ENCODE measurements at regions not wholly inside any gene's neighbourhood (a gene's known extent, or its start where the extent isn't known, plus 50 kb on each side); places are given as distances from the start of the nearest gene placed in this dataset.

- no peaks in the 10 kb centered on the region for H3K9me3 ChIP-seq (replicated peaks; ENCODE audit: control insufficient read depth, insufficient read depth, low read depth, low read length)
- TF ChIP-seq ZNF75A (CRISPR knock-in tag; IDR thresholded peaks at IDR 0.05) (no peak), SOX6 (IDR thresholded peaks at IDR 0.05) (no peak), ZNF57 (CRISPR knock-in tag; IDR thresholded peaks at IDR 0.05) (no peak), ZNF316 (IDR thresholded peaks at IDR 0.05) (no peak), FOXK2 (conservative IDR thresholded peaks at IDR 0.05 in 1 of 2, IDR thresholded peaks at IDR 0.05 in 1 of 2; ENCODE audit: low read depth in 2 of 2) (no peak), ERF (CRISPR knock-in tag; IDR thresholded peaks at IDR 0.05) (no peak), EWSR1 (IDR thresholded peaks at IDR 0.05; ENCODE audit: borderline replicate concordance, low read depth, partially characterized antibody) (no peak)
- no peak overlapping the region for H3K4me2 ChIP-seq (ENCODE audit: insufficient read depth, low read length)
- no TSS peak for BruUV-seq (replicated peaks)
- H3K4me1 ChIP-seq (replicated peaks in 1 of 2; ENCODE audit: control insufficient read depth in 2 of 2, insufficient read depth in 2 of 2, low read length in 2 of 2): peaks cover 6 to 45% of the 10 kb centered on the region in 2 experiments; a peak in 4 of 5 replicates
- H3K9ac ChIP-seq (ENCODE audit: insufficient read depth in 1 of 2, low read depth in 2 of 2, low read length in 2 of 2): no peak overlapping the region
- DNase-seq (ENCODE audit: extremely low read depth in 1 of 4, low spot score in 3 of 4): no peak
- no peaks in the 10 kb centered on the region for H3K27me3 ChIP-seq (ENCODE audit: control insufficient read depth in 2 of 2, insufficient read depth in 2 of 2, low read length in 2 of 2)
- no peak for FAIRE-seq
- no peaks in the 10 kb centered on the region for H3K79me2 ChIP-seq (ENCODE audit: control insufficient read depth, insufficient read depth, low read length)
- no peaks in the 10 kb centered on the region for H4K20me1 ChIP-seq (replicated peaks; ENCODE audit: control insufficient read depth, insufficient read depth, low read length)
- no peak for ATAC-seq
- H3K27ac ChIP-seq (ENCODE audit: extremely low read depth, low read depth, low read length): no peak overlapping the region
- intact Hi-C loops (cut with micrococcal nuclease) (no loop called here), in situ Hi-C loops (cut with MboI) (loop anchor here (25.0 kb wide), 1 partner anchor 1185 kb away; no protein-coding TSS in a partner anchor)
- ChIA-PET CTCF (ENCODE audit: low intra/inter-chr PET ratio) (no interaction called here), POLR2A (no interaction called here)
- no peaks in the 10 kb centered on the region for H3K9me1 ChIP-seq (ENCODE audit: control insufficient read depth, insufficient read depth, low read length)
- no peaks in the 10 kb centered on the region for H3K36me3 ChIP-seq (ENCODE audit: control insufficient read depth, insufficient read depth, low read length)
- no peak overlapping the region for H3K4me3 ChIP-seq
- 0 out of 2 replicates have a peak overlapping the region, but pooled peaks have one; percentile 6 for H2AFZ ChIP-seq (ENCODE audit: low read depth, low read length)
- 35% methylated on average over 1 of the region's 1 CpG for WGBS (ENCODE audit: insufficient coverage, low coverage, missing lambda C conversion rate)
These were observed 126.4 kb upstream of the SAMSN1 start for GRCh38 chr21:14672466-14672865.

- FAIRE-seq: no peak
- Histone ChIP-seq H3K4me1 (replicated peaks in 1 of 2; ENCODE audit: control insufficient read depth in 2 of 2, insufficient read depth in 2 of 2, low read length in 2 of 2) (peaks cover 0 to 25% of the 10 kb centered on the region in 2 experiments; a peak in 3 of 5 replicates), H3K27me3 (ENCODE audit: control insufficient read depth in 2 of 2, insufficient read depth in 2 of 2, low read length in 2 of 2) (no peaks in the 10 kb centered on the region), H3K9me3 (replicated peaks; ENCODE audit: control insufficient read depth, insufficient read depth, low read depth, low read length) (no peaks in the 10 kb centered on the region; the same call in 1 of the 2 replicates), H3K9ac (ENCODE audit: insufficient read depth in 1 of 2, low read depth in 2 of 2, low read length in 2 of 2) (no peak overlapping the region), H2AFZ (ENCODE audit: low read depth, low read length) (peak overlapping the region; percentile 64), H3K27ac (ENCODE audit: extremely low read depth, low read depth, low read length) (no peak overlapping the region), H3K36me3 (ENCODE audit: control insufficient read depth, insufficient read depth, low read length) (no peaks in the 10 kb centered on the region), H3K9me1 (ENCODE audit: control insufficient read depth, insufficient read depth, low read length) (no peaks in the 10 kb centered on the region), H3K79me2 (ENCODE audit: control insufficient read depth, insufficient read depth, low read length) (no peaks in the 10 kb centered on the region), H3K4me2 (ENCODE audit: insufficient read depth, low read length) (no peak overlapping the region), H3K4me3 (no peak overlapping the region), H4K20me1 (replicated peaks; ENCODE audit: control insufficient read depth, insufficient read depth, low read length) (no peaks in the 10 kb centered on the region)
- intact Hi-C loops (cut with micrococcal nuclease): no loop called here
- in situ Hi-C loops (cut with MboI): loop anchor here (25.0 kb wide), 1 partner anchor 1183 kb away; no protein-coding TSS in a partner anchor
- CTCF ChIA-PET (ENCODE audit: low intra/inter-chr PET ratio): no interaction called here
- WGBS (ENCODE audit: insufficient coverage, low coverage, missing lambda C conversion rate): 50% methylated on average over 2 of the region's 2 CpGs
- POLR2A ChIA-PET: no interaction called here
- DNase-seq (ENCODE audit: extremely low read depth in 1 of 4, low spot score in 3 of 4): peak in 1 of 4 experiments; percentile 1
- no peak for ATAC-seq
- no TSS peak for BruUV-seq (replicated peaks)
- TF ChIP-seq MAFF (IDR thresholded peaks at IDR 0.05; ENCODE audit: low read length) (peak; percentile 44; the same call in 1 of the 2 replicates), C11orf30 (IDR thresholded peaks at IDR 0.05; ENCODE audit: low read depth) (peak; percentile 80), NCOA1 (IDR thresholded peaks at IDR 0.05; ENCODE audit: low read depth) (no peak), MEIS2 (IDR thresholded peaks at IDR 0.05; ENCODE audit: partially characterized antibody) (peak; percentile 17), NFE2 (IDR thresholded peaks at IDR 0.05; ENCODE audit: low read depth) (no peak), MAFK (IDR thresholded peaks at IDR 0.05; ENCODE audit: low read length) (peak; percentile 32; the same call in 1 of the 2 replicates), ZNF316 (IDR thresholded peaks at IDR 0.05) (peak; percentile 83), ZNF23 (CRISPR knock-in tag; IDR thresholded peaks at IDR 0.05) (no peak), MAFG (tag; conservative IDR thresholded peaks at IDR 0.05) (peak; percentile 67)
These were observed 124.3 kb upstream of the SAMSN1 start for GRCh38 chr21:14670409-14670808.

All from K562 (cell line).